ENCODE measurements at regions not wholly inside any gene's neighbourhood (a gene's known extent, or its start where the extent isn't known, plus 50 kb on each side); places are given as distances from the start of the nearest gene placed in this dataset.

DNA sequence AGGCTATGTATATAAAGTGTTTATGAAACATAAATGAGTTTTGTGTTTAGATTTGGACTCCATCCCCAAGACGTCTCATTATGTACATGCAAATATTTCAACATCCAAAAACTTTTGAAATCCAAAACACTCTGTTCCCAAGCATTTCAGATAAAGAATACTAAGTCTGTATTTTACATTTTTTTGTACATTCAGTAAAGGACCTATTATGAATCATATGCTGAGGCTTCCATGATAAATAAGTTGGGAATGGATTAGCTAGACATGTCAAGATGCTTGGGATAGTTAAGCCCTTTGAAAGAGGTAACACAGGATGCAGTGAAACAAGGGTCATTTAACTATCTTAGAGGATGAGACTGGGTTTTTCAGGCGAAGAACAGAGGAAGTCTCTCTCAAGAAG, 262.9 kb downstream of the SNX13 start:
- Mint-ChIP-seq H3K27me3 (ENCODE audit: insufficient read depth, unreplicated experiment) (no peaks in the 10 kb centered on the region), H3K4me1 (ENCODE audit: insufficient read depth, unreplicated experiment) (peaks cover 82% of the 10 kb centered on the region), H3K9me3 (ENCODE audit: unreplicated experiment) (no peaks in the 10 kb centered on the region), H3K36me3 (ENCODE audit: insufficient read depth, unreplicated experiment) (peaks cover 9% of the 10 kb centered on the region), H3K27ac (ENCODE audit: low read depth, unreplicated experiment) (peak overlapping the region; percentile 95), H3K4me3 (ENCODE audit: unreplicated experiment) (peak overlapping the region; percentile 7)
- DNase-seq (ENCODE audit: unreplicated experiment): peak; percentile 38
- CTCF ChIA-PET: interaction anchor here (0.7 to 1.3 kb wide), 4 partner anchors 13 to 1865 kb away, joined by 3 read pairs; no protein-coding TSS in a partner anchor
- POLR2A ChIA-PET: interaction anchor here (0.7 to 1.5 kb wide), 9 partner anchors 12 to 379 kb away, joined by 3 to 5 read pairs (median 3); partner anchors contain the start of gene AHR
- BruUV-seq (replicated peaks): no TSS peak
- no peak for TF ChIP-seq CTCF (IDR thresholded peaks at IDR 0.05; ENCODE audit: unreplicated experiment)
- intact Hi-C loops (cut with micrococcal nuclease): no loop called here

GRCh38 chr7:17678896-17679295, 261.4 kb downstream of the SNX13 start:
- BruUV-seq (replicated peaks): TSS peak; percentile 54
- peak overlapping the region; percentile 95 for H3K27ac Mint-ChIP-seq (ENCODE audit: low read depth, unreplicated experiment)
- ChIA-PET POLR2A (interaction anchor here (0.6 to 5.9 kb wide), 11 partner anchors 8 to 381 kb away, joined by 3 to 70 read pairs (median 5); partner anchors contain the start of gene AHR), CTCF (interaction anchor here (1.1 to 1.3 kb wide), 2 partner anchors 28 to 91 kb away, joined by 4 to 5 read pairs; no protein-coding TSS in a partner anchor)
- H3K4me1 Mint-ChIP-seq (ENCODE audit: insufficient read depth, unreplicated experiment): peaks cover 83% of the 10 kb centered on the region
- intact Hi-C loops (cut with micrococcal nuclease): no loop called here
- peak overlapping the region; percentile 36 for H3K4me3 Mint-ChIP-seq (ENCODE audit: unreplicated experiment)
- no peak for DNase-seq (ENCODE audit: unreplicated experiment)
- TF ChIP-seq CTCF (IDR thresholded peaks at IDR 0.05; ENCODE audit: unreplicated experiment): no peak
- H3K27me3 Mint-ChIP-seq (ENCODE audit: insufficient read depth, unreplicated experiment): no peaks in the 10 kb centered on the region
- peaks cover 9% of the 10 kb centered on the region for H3K36me3 Mint-ChIP-seq (ENCODE audit: insufficient read depth, unreplicated experiment)
- no peaks in the 10 kb centered on the region for H3K9me3 Mint-ChIP-seq (ENCODE audit: unreplicated experiment)

- ChIA-PET CTCF (interaction anchor here (0.7 to 2.5 kb wide), 9 partner anchors 11 to 959 kb away, joined by 3 to 16 read pairs (median 4); no protein-coding TSS in a partner anchor), POLR2A (interaction anchor here (0.6 to 5.9 kb wide), 18 partner anchors 9 to 381 kb away, joined by 3 to 70 read pairs (median 5); partner anchors contain the start of gene AHR)
- Mint-ChIP-seq H3K4me1 (ENCODE audit: insufficient read depth, unreplicated experiment) (peaks cover 79% of the 10 kb centered on the region), H3K27me3 (ENCODE audit: insufficient read depth, unreplicated experiment) (no peaks in the 10 kb centered on the region), H3K27ac (ENCODE audit: low read depth, unreplicated experiment) (peak overlapping the region; percentile 95), H3K9me3 (ENCODE audit: unreplicated experiment) (no peaks in the 10 kb centered on the region), H3K4me3 (ENCODE audit: unreplicated experiment) (peak overlapping the region; percentile 36), H3K36me3 (ENCODE audit: insufficient read depth, unreplicated experiment) (peaks cover 9% of the 10 kb centered on the region)
- intact Hi-C loops (cut with micrococcal nuclease): no loop called here
- peak; percentile 61 for DNase-seq (ENCODE audit: unreplicated experiment)
- no peak for TF ChIP-seq CTCF (IDR thresholded peaks at IDR 0.05; ENCODE audit: unreplicated experiment)
- no TSS peak for BruUV-seq (replicated peaks)
These were observed 260.8 kb downstream of the SNX13 start for GRCh38 chr7:17679458-17679857.

- ChIA-PET POLR2A (interaction anchor here (0.6 to 5.9 kb wide), 26 partner anchors 9 to 638 kb away, joined by 3 to 70 read pairs (median 4); no protein-coding TSS in a partner anchor), CTCF (interaction anchor here (0.6 to 2.5 kb wide), 12 partner anchors 7 to 959 kb away, joined by 3 to 16 read pairs (median 4); no protein-coding TSS in a partner anchor)
- TF ChIP-seq CTCF (IDR thresholded peaks at IDR 0.05; ENCODE audit: unreplicated experiment): no peak
- Mint-ChIP-seq H3K4me3 (ENCODE audit: unreplicated experiment) (peak overlapping the region; percentile 37), H3K9me3 (ENCODE audit: unreplicated experiment) (no peaks in the 10 kb centered on the region), H3K27me3 (ENCODE audit: insufficient read depth, unreplicated experiment) (no peaks in the 10 kb centered on the region), H3K27ac (ENCODE audit: low read depth, unreplicated experiment) (peak overlapping the region; percentile 95), H3K36me3 (ENCODE audit: insufficient read depth, unreplicated experiment) (peaks cover 9% of the 10 kb centered on the region), H3K4me1 (ENCODE audit: insufficient read depth, unreplicated experiment) (peaks cover 73% of the 10 kb centered on the region)
- DNase-seq (ENCODE audit: unreplicated experiment): peak; percentile 94
- intact Hi-C loops (cut with micrococcal nuclease): loop anchor here (1.0 kb wide), 1 partner anchor 26 kb away; no protein-coding TSS in a partner anchor
- no TSS peak for BruUV-seq (replicated peaks)
These were observed 260.3 kb downstream of the SNX13 start for GRCh38 chr7:17680026-17680425.
